Skeletal muscle cell (primary cell): ENCODE measurements at regions not wholly inside any gene's neighbourhood (a gene's known extent, or its start where the extent isn't known, plus 50 kb on each side); places are given as distances from the start of the nearest gene placed in this dataset.

Source experiments
- DNase-seq: peaks from one replicate; pipeline ENCODE4 v3.0.0-alpha.2; 2010; ENCODE audit warnings: low read depth
- H3K4me3 ChIP-seq: 2 replicates; pipeline ENCODE4 v1.5.1; 2011; ENCODE audit warnings: low read depth, mild to moderate bottlenecking, control low read depth, low read length, moderate library complexity

GRCh38 chr5:10091701-10092100 is 158.0 kb downstream of the ATPSCKMT start:
- H3K4me3 ChIP-seq, result no peak overlapping the region
- no peak for DNase-seq

GRCh38 chr5:10090074-10090473 is 159.6 kb downstream of the ATPSCKMT start:
- no peak for DNase-seq
- no peak overlapping the region for H3K4me3 ChIP-seq

- no peak overlapping the region for H3K4me3 ChIP-seq
- no peak for DNase-seq
Measured at GRCh38 chr5:10085185-10085584, 164.5 kb downstream of the ATPSCKMT start.

GRCh38 chr5:10081584-10081983 is 168.1 kb downstream of the ATPSCKMT start:
- no peak for DNase-seq
- no peak overlapping the region for H3K4me3 ChIP-seq

- DNase-seq, result peak; percentile 31
- no peak overlapping the region for H3K4me3 ChIP-seq
Measured at GRCh38 chr5:10077791-10078545, 171.7 kb downstream of the ATPSCKMT start.

GRCh38 chr5:10073441-10074104 is 176.1 kb downstream of the ATPSCKMT start:
- DNase-seq, result no peak

GRCh38 chr5:10069637-10070313 is 179.9 kb downstream of the ATPSCKMT start:
- no peak overlapping the region for H3K4me3 ChIP-seq
- no peak for DNase-seq

More at GRCh38 chr5:10073441-10074104, 176.1 kb downstream of the ATPSCKMT start:
- no peak overlapping the region for H3K4me3 ChIP-seq

GRCh38 chr5:10065428-10066000 is 184.2 kb downstream of the ATPSCKMT start:
- H3K4me3 ChIP-seq, result no peak overlapping the region
- no peak for DNase-seq

- H3K4me3 ChIP-seq, result no peak overlapping the region
- DNase-seq, result no peak
Measured at GRCh38 chr5:10064546-10065195, 185.0 kb downstream of the ATPSCKMT start.

GRCh38 chr5:10063997-10064396 is 185.7 kb downstream of the ATPSCKMT start:
- no peak overlapping the region for H3K4me3 ChIP-seq

GRCh38 chr5:10059980-10060379 is 189.7 kb downstream of the ATPSCKMT start:
- no peak for DNase-seq
- no peak overlapping the region for H3K4me3 ChIP-seq

More at GRCh38 chr5:10063997-10064396, 185.7 kb downstream of the ATPSCKMT start:
- no peak for DNase-seq

GRCh38 chr5:10059556-10059955 is 190.1 kb downstream of the ATPSCKMT start:
- H3K4me3 ChIP-seq, result no peak overlapping the region
- DNase-seq, result no peak

- DNase-seq, result no peak
- no peak overlapping the region for H3K4me3 ChIP-seq
Measured at GRCh38 chr5:10057356-10057755, 192.3 kb downstream of the ATPSCKMT start.

GRCh38 chr5:10056228-10056760 is 193.4 kb downstream of the ATPSCKMT start:
- DNase-seq, result no peak
- H3K4me3 ChIP-seq, result no peak overlapping the region

- DNase-seq, result no peak
Measured at GRCh38 chr5:10049858-10050455, 199.7 kb downstream of the ATPSCKMT start.

GRCh38 chr5:10046676-10047075 is 203.0 kb downstream of the ATPSCKMT start:
- no peak overlapping the region for H3K4me3 ChIP-seq
- DNase-seq, result no peak

More at GRCh38 chr5:10049858-10050455, 199.7 kb downstream of the ATPSCKMT start:
- H3K4me3 ChIP-seq, result no peak overlapping the region

GRCh38 chr5:10045376-10045775 is 204.3 kb downstream of the ATPSCKMT start:
- H3K4me3 ChIP-seq, result no peak overlapping the region
- no peak for DNase-seq

- no peak overlapping the region for H3K4me3 ChIP-seq
- peak; percentile 41 for DNase-seq
Measured at GRCh38 chr5:10036136-10036815, 213.4 kb downstream of the ATPSCKMT start.
